ENCODE measurements at regions not wholly inside any gene's neighbourhood (a gene's known extent, or its start where the extent isn't known, plus 50 kb on each side); places are given as distances from the start of the nearest gene placed in this dataset.

DNA sequence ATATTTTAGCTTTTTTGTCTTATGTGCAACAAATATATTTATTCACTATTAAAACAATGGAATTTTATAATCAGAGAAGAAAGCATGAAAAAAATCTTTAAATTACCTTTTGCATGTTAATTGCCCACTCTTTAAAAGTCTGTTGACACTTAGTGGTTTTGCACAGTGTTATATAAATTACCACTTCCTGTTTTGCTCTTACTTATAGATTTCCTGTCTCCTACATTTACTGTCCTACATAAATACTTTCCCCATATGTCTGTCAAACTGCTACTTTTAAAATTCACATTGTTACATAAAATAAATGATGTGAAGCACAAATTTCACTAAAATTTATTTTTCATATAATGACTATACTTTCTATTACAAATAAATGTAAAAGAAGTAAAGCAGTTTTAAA lies 161.1 kb upstream of the NDST4 start:
- Histone ChIP-seq H3K27ac (ENCODE audit: insufficient read depth, low read depth, low read length, poor library complexity, severe bottlenecking) (no peak overlapping the region), H3K4me3 (ENCODE audit: insufficient read depth, low read depth, low read length) (no peak overlapping the region), H3K4me1 (ENCODE audit: control insufficient read depth, insufficient read depth, low read length) (no peaks in the 10 kb centered on the region), H3K27me3 (ENCODE audit: control insufficient read depth, insufficient read depth, low read length, poor library complexity, severe bottlenecking) (no peaks in the 10 kb centered on the region), H3K36me3 (ENCODE audit: control insufficient read depth, insufficient read depth, low read length) (no peaks in the 10 kb centered on the region), H3K9me3 (ENCODE audit: control insufficient read depth, low read length) (no peaks in the 10 kb centered on the region)

DNA sequence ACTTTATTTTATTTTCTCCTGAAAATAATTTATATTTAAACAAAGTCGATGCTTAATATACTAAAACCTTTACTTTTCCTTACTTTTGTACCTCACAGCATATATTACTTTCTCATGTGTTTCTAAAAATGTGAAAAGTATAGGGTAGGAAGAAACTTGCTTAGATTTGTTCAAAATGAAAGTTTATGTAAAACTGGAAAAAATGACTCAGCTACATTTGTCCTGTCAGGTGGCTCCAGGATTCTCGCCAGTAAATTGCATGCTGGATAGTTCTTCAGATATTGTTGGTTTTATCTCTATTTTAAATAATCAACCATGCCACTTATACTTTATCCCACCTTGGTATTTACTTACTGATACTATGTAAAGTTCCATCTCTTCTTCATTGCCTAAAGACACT lies 159.2 kb upstream of the NDST4 start:
- WGBS, 2 experiments, result 100% methylated on average over 1 of the region's 2 CpGs
- H3K4me1 ChIP-seq (ENCODE audit: control insufficient read depth, insufficient read depth, low read length), result no peaks in the 10 kb centered on the region
- H3K4me3 ChIP-seq (ENCODE audit: insufficient read depth, low read depth, low read length), result no peak overlapping the region
- H3K27ac ChIP-seq (ENCODE audit: insufficient read depth, low read depth, low read length, poor library complexity, severe bottlenecking), result no peak overlapping the region
- no peaks in the 10 kb centered on the region for H3K36me3 ChIP-seq (ENCODE audit: control insufficient read depth, insufficient read depth, low read length)
- no peaks in the 10 kb centered on the region for H3K27me3 ChIP-seq (ENCODE audit: control insufficient read depth, insufficient read depth, low read length, poor library complexity, severe bottlenecking)
- no peaks in the 10 kb centered on the region for H3K9me3 ChIP-seq (ENCODE audit: control insufficient read depth, low read length)

GRCh38 chr4:115272185-115272584 lies 158.8 kb upstream of the NDST4 start:
- Histone ChIP-seq H3K27ac (ENCODE audit: insufficient read depth, low read depth, low read length, poor library complexity, severe bottlenecking) (no peak overlapping the region), H3K4me3 (ENCODE audit: insufficient read depth, low read depth, low read length) (no peak overlapping the region), H3K4me1 (ENCODE audit: control insufficient read depth, insufficient read depth, low read length) (no peaks in the 10 kb centered on the region), H3K27me3 (ENCODE audit: control insufficient read depth, insufficient read depth, low read length, poor library complexity, severe bottlenecking) (no peaks in the 10 kb centered on the region), H3K36me3 (ENCODE audit: control insufficient read depth, insufficient read depth, low read length) (no peaks in the 10 kb centered on the region), H3K9me3 (ENCODE audit: control insufficient read depth, low read length) (no peaks in the 10 kb centered on the region)
- WGBS, 2 experiments, result 44 to 91% methylated on average over 1 of the region's 1 CpG

DNA sequence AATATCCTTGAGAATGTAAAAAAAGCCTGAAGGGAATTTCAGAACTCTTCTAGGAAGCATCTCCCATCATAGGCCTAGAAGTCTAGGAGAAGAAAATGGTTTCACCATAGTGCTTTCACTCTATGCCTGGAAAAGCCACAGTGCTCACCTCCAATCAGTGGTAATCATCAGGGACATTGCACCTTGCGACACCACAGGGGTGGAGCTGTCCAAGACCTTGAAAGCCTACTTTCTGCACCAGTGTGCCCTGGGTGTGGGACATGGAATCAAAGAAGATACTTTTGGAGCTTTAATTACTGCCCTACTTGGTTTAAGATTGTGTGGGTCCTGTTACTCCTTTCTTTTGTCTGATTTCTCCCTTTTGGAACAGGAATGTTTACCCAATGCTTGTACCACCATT lies 146.8 kb upstream of the NDST4 start:
- Histone ChIP-seq H3K27ac (ENCODE audit: insufficient read depth, low read depth, low read length, poor library complexity, severe bottlenecking) (no peak overlapping the region), H3K27me3 (ENCODE audit: control insufficient read depth, insufficient read depth, low read length, poor library complexity, severe bottlenecking) (no peaks in the 10 kb centered on the region), H3K9me3 (ENCODE audit: control insufficient read depth, low read length) (no peaks in the 10 kb centered on the region), H3K36me3 (ENCODE audit: control insufficient read depth, insufficient read depth, low read length) (no peaks in the 10 kb centered on the region), H3K4me3 (ENCODE audit: insufficient read depth, low read depth, low read length) (no peak overlapping the region), H3K4me1 (ENCODE audit: control insufficient read depth, insufficient read depth, low read length) (no peaks in the 10 kb centered on the region)
- WGBS, 2 experiments, result 92 to 98% methylated on average over 1 of the region's 1 CpG

GRCh38 chr4:115259642-115260041 lies 146.2 kb upstream of the NDST4 start:
- H3K4me3 ChIP-seq (ENCODE audit: insufficient read depth, low read depth, low read length), result no peak overlapping the region
- no peaks in the 10 kb centered on the region for H3K4me1 ChIP-seq (ENCODE audit: control insufficient read depth, insufficient read depth, low read length)
- no peak overlapping the region for H3K27ac ChIP-seq (ENCODE audit: insufficient read depth, low read depth, low read length, poor library complexity, severe bottlenecking)
- H3K27me3 ChIP-seq (ENCODE audit: control insufficient read depth, insufficient read depth, low read length, poor library complexity, severe bottlenecking), result no peaks in the 10 kb centered on the region
- H3K36me3 ChIP-seq (ENCODE audit: control insufficient read depth, insufficient read depth, low read length), result no peaks in the 10 kb centered on the region
- H3K9me3 ChIP-seq (ENCODE audit: control insufficient read depth, low read length), result no peaks in the 10 kb centered on the region
- 96 to 98% methylated on average over 2 of the region's 2 CpGs for WGBS, 2 experiments

DNA sequence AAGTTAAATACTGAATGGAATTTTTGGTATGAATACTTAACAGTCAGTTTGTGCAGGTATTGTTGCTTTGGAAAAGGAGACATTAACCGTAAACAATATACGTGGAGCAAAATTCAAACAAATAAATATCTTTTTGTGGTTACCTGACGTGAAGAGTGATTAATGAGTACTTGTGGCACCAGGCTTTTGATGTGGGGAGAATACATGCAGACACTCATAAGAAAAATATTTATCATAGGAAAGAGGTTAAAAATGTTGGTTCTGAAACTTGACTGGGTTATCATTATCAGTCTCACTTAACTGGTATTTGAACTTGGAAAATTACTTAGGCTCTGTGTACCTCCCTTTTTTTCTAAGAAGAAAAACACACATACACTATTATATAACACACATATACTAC lies 136.4 kb upstream of the NDST4 start:
- 94 to 100% methylated on average over 3 of the region's 3 CpGs for WGBS, 2 experiments
- Histone ChIP-seq H3K9me3 (ENCODE audit: control insufficient read depth, low read length) (no peaks in the 10 kb centered on the region), H3K36me3 (ENCODE audit: control insufficient read depth, insufficient read depth, low read length) (no peaks in the 10 kb centered on the region), H3K27me3 (ENCODE audit: control insufficient read depth, insufficient read depth, low read length, poor library complexity, severe bottlenecking) (no peaks in the 10 kb centered on the region), H3K27ac (ENCODE audit: insufficient read depth, low read depth, low read length, poor library complexity, severe bottlenecking) (no peak overlapping the region), H3K4me1 (ENCODE audit: control insufficient read depth, insufficient read depth, low read length) (no peaks in the 10 kb centered on the region), H3K4me3 (ENCODE audit: insufficient read depth, low read depth, low read length) (no peak overlapping the region)

- Histone ChIP-seq H3K36me3 (ENCODE audit: control insufficient read depth, insufficient read depth, low read length) (no peaks in the 10 kb centered on the region), H3K9me3 (ENCODE audit: control insufficient read depth, low read length) (no peaks in the 10 kb centered on the region), H3K27me3 (ENCODE audit: control insufficient read depth, insufficient read depth, low read length, poor library complexity, severe bottlenecking) (no peaks in the 10 kb centered on the region), H3K4me3 (ENCODE audit: insufficient read depth, low read depth, low read length) (no peak overlapping the region), H3K27ac (ENCODE audit: insufficient read depth, low read depth, low read length, poor library complexity, severe bottlenecking) (peak overlapping the region; percentile 38), H3K4me1 (ENCODE audit: control insufficient read depth, insufficient read depth, low read length) (peaks cover 21% of the 10 kb centered on the region)
- 42% methylated on average over 3 of the region's 3 CpGs for WGBS, 2 experiments
Observed at GRCh38 chr4:115234405-115235093, 121.1 kb upstream of the NDST4 start.

DNA sequence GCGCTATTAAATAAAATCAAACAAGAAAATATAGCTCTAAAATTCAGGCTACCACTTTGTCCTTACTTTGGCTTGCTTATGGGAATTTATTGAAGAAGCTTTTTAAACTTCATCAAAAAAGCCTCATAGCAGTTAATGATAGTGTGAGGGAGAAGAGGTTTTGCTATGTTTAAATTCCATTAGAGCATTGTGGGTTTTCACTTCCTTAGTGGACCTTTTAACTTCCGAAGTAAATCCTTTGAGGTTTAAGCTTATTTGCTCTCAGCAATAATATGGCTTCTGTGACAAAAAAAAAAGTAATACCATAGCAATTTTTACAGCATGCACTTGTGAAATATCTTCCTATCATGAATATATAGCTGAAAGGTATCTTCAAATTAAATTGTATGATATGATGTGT lies 120.2 kb upstream of the NDST4 start:
- Histone ChIP-seq H3K36me3 (ENCODE audit: control insufficient read depth, insufficient read depth, low read length) (no peaks in the 10 kb centered on the region), H3K4me3 (ENCODE audit: insufficient read depth, low read depth, low read length) (no peak overlapping the region), H3K27me3 (ENCODE audit: control insufficient read depth, insufficient read depth, low read length, poor library complexity, severe bottlenecking) (no peaks in the 10 kb centered on the region), H3K27ac (ENCODE audit: insufficient read depth, low read depth, low read length, poor library complexity, severe bottlenecking) (no peak overlapping the region), H3K9me3 (ENCODE audit: control insufficient read depth, low read length) (no peaks in the 10 kb centered on the region), H3K4me1 (ENCODE audit: control insufficient read depth, insufficient read depth, low read length) (peaks cover 26% of the 10 kb centered on the region)
- 64% methylated on average over 2 of the region's 2 CpGs; no CpG with 5 or more reads in 1 of the 2 experiments for WGBS, 2 experiments

GRCh38 chr4:115229873-115230272 lies 116.5 kb upstream of the NDST4 start:
- no peaks in the 10 kb centered on the region for H3K27me3 ChIP-seq (ENCODE audit: control insufficient read depth, insufficient read depth, low read length, poor library complexity, severe bottlenecking)
- H3K4me3 ChIP-seq (ENCODE audit: insufficient read depth, low read depth, low read length), result no peak overlapping the region
- no peaks in the 10 kb centered on the region for H3K36me3 ChIP-seq (ENCODE audit: control insufficient read depth, insufficient read depth, low read length)
- H3K9me3 ChIP-seq (ENCODE audit: control insufficient read depth, low read length), result no peaks in the 10 kb centered on the region
- peaks cover 21% of the 10 kb centered on the region for H3K4me1 ChIP-seq (ENCODE audit: control insufficient read depth, insufficient read depth, low read length)
- no peak overlapping the region for H3K27ac ChIP-seq (ENCODE audit: insufficient read depth, low read depth, low read length, poor library complexity, severe bottlenecking)

GRCh38 chr4:115228851-115229250 lies 115.4 kb upstream of the NDST4 start:
- Histone ChIP-seq H3K4me1 (ENCODE audit: control insufficient read depth, insufficient read depth, low read length) (peaks cover 16% of the 10 kb centered on the region), H3K27ac (ENCODE audit: insufficient read depth, low read depth, low read length, poor library complexity, severe bottlenecking) (peak overlapping the region; percentile 20), H3K36me3 (ENCODE audit: control insufficient read depth, insufficient read depth, low read length) (no peaks in the 10 kb centered on the region), H3K4me3 (ENCODE audit: insufficient read depth, low read depth, low read length) (no peak overlapping the region), H3K27me3 (ENCODE audit: control insufficient read depth, insufficient read depth, low read length, poor library complexity, severe bottlenecking) (no peaks in the 10 kb centered on the region), H3K9me3 (ENCODE audit: control insufficient read depth, low read length) (no peaks in the 10 kb centered on the region)
- 9 to 13% methylated on average over 2 of the region's 2 CpGs for WGBS, 2 experiments

DNA sequence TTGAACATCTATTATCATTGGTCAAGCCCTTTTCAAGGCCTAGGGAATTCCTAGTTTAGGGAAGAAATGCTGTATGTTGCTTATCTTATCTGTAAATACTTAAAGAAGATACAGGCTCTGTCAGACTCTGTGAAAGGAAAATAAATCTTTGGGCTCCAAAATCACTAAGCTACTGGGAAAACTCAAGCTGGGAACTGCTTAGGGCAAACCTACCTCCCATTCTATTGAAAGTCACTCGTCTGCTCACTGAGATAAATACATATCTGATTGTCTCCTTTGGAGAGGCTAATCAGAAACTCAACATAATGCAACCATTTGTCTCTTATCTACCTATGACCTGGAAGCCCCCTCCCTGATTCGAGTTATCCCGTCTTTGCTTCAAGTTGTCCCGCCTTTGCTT lies 108.6 kb upstream of the NDST4 start:
- 92 to 93% methylated on average over 4 of the region's 4 CpGs for WGBS, 2 experiments
- Histone ChIP-seq H3K9me3 (ENCODE audit: control insufficient read depth, low read length) (no peaks in the 10 kb centered on the region), H3K36me3 (ENCODE audit: control insufficient read depth, insufficient read depth, low read length) (no peaks in the 10 kb centered on the region), H3K27me3 (ENCODE audit: control insufficient read depth, insufficient read depth, low read length, poor library complexity, severe bottlenecking) (no peaks in the 10 kb centered on the region), H3K4me3 (ENCODE audit: insufficient read depth, low read depth, low read length) (no peak overlapping the region), H3K27ac (ENCODE audit: insufficient read depth, low read depth, low read length, poor library complexity, severe bottlenecking) (no peak overlapping the region), H3K4me1 (ENCODE audit: control insufficient read depth, insufficient read depth, low read length) (no peaks in the 10 kb centered on the region)

All from ectodermal cell (in vitro differentiated cells).